ENCODE measurements at regions not wholly inside any gene's neighbourhood (a gene's known extent, or its start where the extent isn't known, plus 50 kb on each side); places are given as distances from the start of the nearest gene placed in this dataset.
A peak's percentile ranks its signal among the peaks of the same experiment; 100 is the strongest.

GRCh38 chr6:5936140-5936539 lies 70.6 kb downstream of the NRN1 start:
- Histone ChIP-seq H3K4me3 (ENCODE audit: low read length in 3 of 3) (no peak overlapping the region), H3K27me3 (ENCODE audit: control insufficient read depth in 3 of 3, insufficient read depth in 3 of 3, low read length in 3 of 3) (peaks cover 0 to 2% (median 0%) of the 10 kb centered on the region in 3 donors), H3K4me1 (ENCODE audit: control insufficient read depth in 3 of 3, insufficient read depth in 3 of 3, low read length in 3 of 3) (peaks cover 3 to 14% (median 4%) of the 10 kb centered on the region in 3 donors), H3K27ac (ENCODE audit: low read depth, low read length) (no peak overlapping the region), H3K36me3 (ENCODE audit: control insufficient read depth in 3 of 3, insufficient read depth in 3 of 3, low read length in 3 of 3) (no peaks in the 10 kb centered on the region), H3K9ac (ENCODE audit: low read depth in 1 of 3, low read length in 3 of 3) (no peak overlapping the region), H3K9me3 (ENCODE audit: control insufficient read depth in 3 of 3, low read length in 3 of 3) (peaks cover 0 to 8% (median 2%) of the 10 kb centered on the region in 3 donors)

DNA sequence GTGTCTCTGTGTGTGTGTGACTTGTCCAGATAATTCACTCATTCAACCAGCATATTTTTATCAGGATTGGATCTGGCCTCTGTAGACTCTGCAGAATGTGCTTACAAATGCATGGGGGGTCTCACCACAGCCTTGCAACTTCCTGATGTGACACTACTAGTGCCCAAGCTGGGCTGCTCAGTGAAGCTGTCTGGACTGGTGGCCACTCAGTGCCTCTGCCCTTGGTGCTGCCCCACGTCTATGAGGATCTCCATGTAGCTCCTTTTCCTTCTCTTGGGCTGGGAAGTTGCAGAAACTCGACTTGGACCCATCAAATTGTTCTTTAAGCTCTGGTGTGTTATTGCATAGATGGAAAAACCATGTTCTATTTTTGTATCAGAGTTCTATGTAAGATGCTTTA lies 75.8 kb downstream of the NRN1 start:
- Histone ChIP-seq H3K27ac (ENCODE audit: low read depth, low read length) (no peak overlapping the region), H3K27me3 (ENCODE audit: control insufficient read depth in 3 of 3, insufficient read depth in 3 of 3, low read length in 3 of 3) (peaks cover 0 to 3% (median 0%) of the 10 kb centered on the region in 3 donors), H3K9ac (ENCODE audit: low read depth in 1 of 3, low read length in 3 of 3) (no peak overlapping the region), H3K4me3 (ENCODE audit: low read length in 3 of 3) (no peak overlapping the region), H3K36me3 (ENCODE audit: control insufficient read depth in 3 of 3, insufficient read depth in 3 of 3, low read length in 3 of 3) (no peaks in the 10 kb centered on the region), H3K4me1 (ENCODE audit: control insufficient read depth in 3 of 3, insufficient read depth in 3 of 3, low read length in 3 of 3) (no peaks in the 10 kb centered on the region), H3K9me3 (ENCODE audit: control insufficient read depth in 3 of 3, low read length in 3 of 3) (peaks cover 4 to 8% (median 6%) of the 10 kb centered on the region in 3 donors)

DNA sequence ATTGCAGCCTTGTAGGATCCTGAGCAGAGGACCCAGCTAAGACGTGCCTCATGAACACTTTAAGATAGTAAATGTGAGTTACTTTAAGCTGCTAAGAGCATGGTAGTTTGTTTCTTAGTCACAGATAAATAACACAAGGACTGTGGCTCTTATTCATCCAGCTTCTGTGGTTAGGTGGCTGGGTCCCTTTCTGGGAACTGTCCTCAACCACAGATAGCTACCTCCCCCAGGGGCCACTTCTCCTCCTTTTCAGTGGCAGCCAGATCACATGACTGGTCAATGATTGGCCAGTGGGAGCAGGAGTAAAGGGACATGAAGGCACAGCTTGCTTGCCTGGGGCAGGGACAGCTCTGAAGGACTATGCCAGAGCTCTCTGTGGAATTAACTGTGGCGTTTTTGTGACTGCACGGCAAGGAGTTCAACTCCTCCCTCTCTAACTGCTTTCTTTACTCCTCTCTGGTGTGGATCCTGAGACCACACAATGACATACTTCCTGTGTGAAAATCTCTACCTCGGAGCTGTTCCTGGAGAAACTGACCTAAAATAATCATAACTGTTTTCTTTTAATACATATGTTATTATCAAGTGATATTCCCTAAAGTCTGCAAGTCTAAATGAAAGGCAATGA lies 76.5 kb downstream of the NRN1 start:
- H3K27ac ChIP-seq (ENCODE audit: low read depth, low read length), result no peak overlapping the region
- H3K9ac ChIP-seq (ENCODE audit: low read depth in 1 of 3, low read length in 3 of 3), result no peak overlapping the region
- H3K36me3 ChIP-seq (ENCODE audit: control insufficient read depth in 3 of 3, insufficient read depth in 3 of 3, low read length in 3 of 3), result no peaks in the 10 kb centered on the region
- H3K9me3 ChIP-seq (ENCODE audit: control insufficient read depth in 3 of 3, low read length in 3 of 3), result peaks cover 4 to 8% (median 6%) of the 10 kb centered on the region in 3 donors
- H3K4me3 ChIP-seq (ENCODE audit: low read length in 3 of 3), result no peak overlapping the region
- H3K27me3 ChIP-seq (ENCODE audit: control insufficient read depth in 3 of 3, insufficient read depth in 3 of 3, low read length in 3 of 3), result peaks cover 0 to 3% (median 0%) of the 10 kb centered on the region in 3 donors
- H3K4me1 ChIP-seq (ENCODE audit: control insufficient read depth in 3 of 3, insufficient read depth in 3 of 3, low read length in 3 of 3), result no peaks in the 10 kb centered on the region

DNA sequence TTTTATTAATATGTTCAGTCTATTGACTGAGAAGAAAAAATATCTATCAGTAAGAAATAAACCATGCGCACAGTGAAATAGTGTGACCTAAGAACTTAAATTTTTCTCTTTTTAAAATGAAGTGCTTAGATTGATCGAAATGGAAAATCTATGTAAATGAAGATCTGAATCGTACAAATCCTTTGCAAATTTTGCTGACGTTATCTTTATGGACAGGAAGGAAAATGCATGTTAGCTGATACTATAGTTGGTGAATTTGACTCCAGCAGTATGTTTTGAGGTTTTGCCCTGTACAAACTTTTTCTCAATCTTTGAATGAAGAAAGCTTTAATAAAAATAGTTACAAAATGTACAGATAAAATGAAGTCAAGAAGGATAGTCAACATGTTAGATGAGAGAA lies 82.9 kb downstream of the NRN1 start:
- H3K9ac ChIP-seq (ENCODE audit: low read depth in 1 of 3, low read length in 3 of 3), result no peak overlapping the region
- no peaks in the 10 kb centered on the region for H3K36me3 ChIP-seq (ENCODE audit: control insufficient read depth in 3 of 3, insufficient read depth in 3 of 3, low read length in 3 of 3)
- H3K27ac ChIP-seq (ENCODE audit: low read depth, low read length), result no peak overlapping the region
- no peak overlapping the region for H3K4me3 ChIP-seq (ENCODE audit: low read length in 3 of 3)
- H3K27me3 ChIP-seq (ENCODE audit: control insufficient read depth in 3 of 3, insufficient read depth in 3 of 3, low read length in 3 of 3), result peaks cover 0 to 5% (median 0%) of the 10 kb centered on the region in 3 donors
- no peaks in the 10 kb centered on the region for H3K4me1 ChIP-seq (ENCODE audit: control insufficient read depth in 3 of 3, insufficient read depth in 3 of 3, low read length in 3 of 3)
- peaks cover 0 to 2% (median 0%) of the 10 kb centered on the region in 3 donors for H3K9me3 ChIP-seq (ENCODE audit: control insufficient read depth in 3 of 3, low read length in 3 of 3)

DNA sequence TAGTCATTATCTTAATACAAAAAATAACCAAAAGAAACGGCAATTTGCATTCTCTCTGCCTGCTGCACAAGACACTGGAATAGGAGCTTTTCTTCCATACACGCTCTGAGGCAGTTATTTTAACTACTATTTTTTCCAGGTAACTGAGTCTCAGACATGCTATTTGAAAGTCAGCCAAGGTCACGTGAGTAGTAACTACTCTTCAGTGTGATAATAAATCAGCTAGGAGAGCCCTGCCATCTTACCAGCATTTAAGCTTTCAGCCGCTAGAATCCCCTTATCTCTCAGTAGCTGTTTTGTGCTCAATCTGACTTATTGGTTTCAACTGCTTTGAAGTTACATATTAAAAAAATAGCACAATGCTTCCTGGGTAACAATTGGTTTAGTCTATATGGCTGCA lies 84.5 kb downstream of the NRN1 start:
- Histone ChIP-seq H3K9me3 (ENCODE audit: control insufficient read depth in 3 of 3, low read length in 3 of 3) (peaks cover 0 to 2% (median 0%) of the 10 kb centered on the region in 3 donors), H3K27ac (ENCODE audit: low read depth, low read length) (no peak overlapping the region), H3K4me1 (ENCODE audit: control insufficient read depth in 3 of 3, insufficient read depth in 3 of 3, low read length in 3 of 3) (no peaks in the 10 kb centered on the region), H3K9ac (ENCODE audit: low read depth in 1 of 3, low read length in 3 of 3) (no peak overlapping the region), H3K4me3 (ENCODE audit: low read length in 3 of 3) (no peak overlapping the region), H3K36me3 (ENCODE audit: control insufficient read depth in 3 of 3, insufficient read depth in 3 of 3, low read length in 3 of 3) (no peaks in the 10 kb centered on the region), H3K27me3 (ENCODE audit: control insufficient read depth in 3 of 3, insufficient read depth in 3 of 3, low read length in 3 of 3) (peaks cover 0 to 5% (median 0%) of the 10 kb centered on the region in 3 donors)

DNA sequence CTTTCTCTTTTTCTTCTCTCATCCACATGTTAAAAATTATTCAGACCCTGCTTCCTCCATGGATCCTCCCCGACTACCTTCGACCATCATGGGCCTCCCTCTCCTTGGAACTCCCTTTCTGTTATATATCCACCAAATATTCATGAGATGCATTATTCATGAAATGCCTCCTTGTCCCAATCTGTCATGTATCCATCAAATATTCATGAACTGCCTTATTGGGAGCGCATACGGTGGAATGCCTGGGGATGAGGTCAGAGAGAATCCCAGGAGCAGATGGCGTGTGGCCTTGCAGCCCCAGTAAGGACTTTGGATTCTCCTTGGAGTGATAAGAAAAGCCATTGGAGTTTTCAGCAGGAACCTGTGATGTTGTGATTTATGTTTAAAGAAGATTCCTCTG lies 97.0 kb downstream of the NRN1 start:
- H3K9me3 ChIP-seq (ENCODE audit: control insufficient read depth in 3 of 3, low read length in 3 of 3), result no peaks in the 10 kb centered on the region
- peaks cover 11 to 13% (median 11%) of the 10 kb centered on the region in 3 donors for H3K4me1 ChIP-seq (ENCODE audit: control insufficient read depth in 3 of 3, insufficient read depth in 3 of 3, low read length in 3 of 3)
- H3K27ac ChIP-seq (ENCODE audit: low read depth, low read length), result no peak overlapping the region
- H3K27me3 ChIP-seq (ENCODE audit: control insufficient read depth in 3 of 3, insufficient read depth in 3 of 3, low read length in 3 of 3), result no peaks in the 10 kb centered on the region
- H3K9ac ChIP-seq (ENCODE audit: low read depth in 1 of 3, low read length in 3 of 3), result no peak overlapping the region
- no peak overlapping the region for H3K4me3 ChIP-seq (ENCODE audit: low read length in 3 of 3)
- H3K36me3 ChIP-seq (ENCODE audit: control insufficient read depth in 3 of 3, insufficient read depth in 3 of 3, low read length in 3 of 3), result no peaks in the 10 kb centered on the region

DNA sequence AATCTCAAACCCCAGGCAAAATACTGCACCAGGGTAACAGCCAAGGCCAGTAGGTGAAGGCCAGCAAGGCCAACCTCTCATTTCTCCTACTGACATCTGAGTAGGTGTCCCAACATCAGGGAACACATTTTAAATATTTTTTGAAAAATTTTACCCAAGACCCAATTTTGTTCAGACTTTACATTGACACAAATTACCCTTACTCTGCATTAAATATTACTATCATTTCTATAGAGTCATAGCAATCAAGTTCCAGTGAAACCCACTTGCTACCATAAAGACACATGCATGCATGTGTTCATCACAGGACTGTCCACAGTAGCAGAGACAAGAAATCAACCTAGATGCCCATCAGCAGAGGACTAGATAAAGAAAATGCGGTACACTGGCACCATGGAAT lies 99.9 kb downstream of the NRN1 start:
- Histone ChIP-seq H3K9ac (ENCODE audit: low read depth in 1 of 3, low read length in 3 of 3) (no peak overlapping the region), H3K36me3 (ENCODE audit: control insufficient read depth in 3 of 3, insufficient read depth in 3 of 3, low read length in 3 of 3) (no peaks in the 10 kb centered on the region), H3K27me3 (ENCODE audit: control insufficient read depth in 3 of 3, insufficient read depth in 3 of 3, low read length in 3 of 3) (no peaks in the 10 kb centered on the region), H3K4me3 (ENCODE audit: low read length in 3 of 3) (no peak overlapping the region), H3K27ac (ENCODE audit: low read depth, low read length) (no peak overlapping the region), H3K9me3 (ENCODE audit: control insufficient read depth in 3 of 3, low read length in 3 of 3) (no peaks in the 10 kb centered on the region), H3K4me1 (ENCODE audit: control insufficient read depth in 3 of 3, insufficient read depth in 3 of 3, low read length in 3 of 3) (peaks cover 11 to 14% (median 12%) of the 10 kb centered on the region in 3 donors)

- H3K4me1 ChIP-seq (ENCODE audit: control insufficient read depth in 3 of 3, insufficient read depth in 3 of 3, low read length in 3 of 3), result peaks cover 11 to 14% (median 12%) of the 10 kb centered on the region in 3 donors
- H3K27ac ChIP-seq (ENCODE audit: low read depth, low read length), result peak overlapping the region; percentile 17
- no peaks in the 10 kb centered on the region for H3K9me3 ChIP-seq (ENCODE audit: control insufficient read depth in 3 of 3, low read length in 3 of 3)
- no peaks in the 10 kb centered on the region for H3K27me3 ChIP-seq (ENCODE audit: control insufficient read depth in 3 of 3, insufficient read depth in 3 of 3, low read length in 3 of 3)
- no peaks in the 10 kb centered on the region for H3K36me3 ChIP-seq (ENCODE audit: control insufficient read depth in 3 of 3, insufficient read depth in 3 of 3, low read length in 3 of 3)
- H3K4me3 ChIP-seq (ENCODE audit: low read length in 3 of 3), result no peak overlapping the region
- H3K9ac ChIP-seq (ENCODE audit: low read depth in 1 of 3, low read length in 3 of 3), result no peak overlapping the region
Measured at GRCh38 chr6:5906340-5906670, 100.4 kb downstream of the NRN1 start.

DNA sequence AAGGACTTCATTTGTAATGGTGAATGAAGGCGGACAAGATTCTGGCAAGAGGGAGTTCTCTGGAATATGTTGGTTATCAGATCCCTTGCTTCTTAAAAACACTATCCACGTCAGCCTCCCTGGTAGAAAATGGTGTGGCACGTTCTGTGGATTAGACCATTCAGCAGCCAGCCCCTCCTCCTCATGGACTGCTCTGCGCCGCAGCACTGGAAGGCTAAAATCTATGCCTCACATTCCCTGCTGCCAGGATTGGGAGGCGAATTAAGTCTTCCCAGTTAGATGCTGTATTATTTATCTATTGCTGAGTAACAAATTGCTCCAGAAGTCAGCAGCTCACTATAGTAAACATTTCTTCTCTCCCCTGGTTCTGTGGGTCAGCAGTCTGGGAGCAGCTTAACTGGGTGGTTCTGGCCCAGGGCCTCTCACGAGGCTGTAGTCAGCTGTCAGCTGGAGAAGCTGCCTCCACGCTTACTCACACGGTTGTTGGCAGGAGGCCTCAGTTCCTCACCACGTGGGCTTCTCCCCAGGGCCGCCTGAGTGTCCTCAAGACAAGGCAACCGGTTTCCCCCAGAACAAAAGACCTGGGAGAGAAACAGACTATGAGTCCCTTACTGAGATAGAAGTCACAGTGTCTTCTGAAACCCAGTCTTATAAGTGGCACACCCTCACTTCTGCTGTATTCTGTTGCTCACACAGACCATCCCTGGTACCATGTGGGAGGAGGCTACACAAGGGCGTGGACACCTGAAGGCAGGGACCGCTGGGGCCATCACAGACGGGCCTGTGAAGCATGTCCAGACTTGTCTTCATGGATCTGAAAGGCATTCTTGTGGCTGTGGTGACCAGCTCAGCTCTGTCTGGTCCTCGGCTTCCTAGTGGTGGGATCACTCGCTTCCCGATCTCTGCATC lies 101.0 kb downstream of the NRN1 start:
- H3K27me3 ChIP-seq (ENCODE audit: control insufficient read depth in 3 of 3, insufficient read depth in 3 of 3, low read length in 3 of 3), result no peaks in the 10 kb centered on the region
- H3K4me1 ChIP-seq (ENCODE audit: control insufficient read depth in 3 of 3, insufficient read depth in 3 of 3, low read length in 3 of 3), result peaks cover 11 to 14% (median 12%) of the 10 kb centered on the region in 3 donors
- no peaks in the 10 kb centered on the region for H3K36me3 ChIP-seq (ENCODE audit: control insufficient read depth in 3 of 3, insufficient read depth in 3 of 3, low read length in 3 of 3)
- no peaks in the 10 kb centered on the region for H3K9me3 ChIP-seq (ENCODE audit: control insufficient read depth in 3 of 3, low read length in 3 of 3)
- H3K27ac ChIP-seq (ENCODE audit: low read depth, low read length), result peak overlapping the region; percentile 48
- no peak overlapping the region for H3K4me3 ChIP-seq (ENCODE audit: low read length in 3 of 3)
- H3K9ac ChIP-seq (ENCODE audit: low read depth in 1 of 3, low read length in 3 of 3), result no peak overlapping the region

GRCh38 chr6:5904532-5904931 lies 102.2 kb downstream of the NRN1 start:
- Histone ChIP-seq H3K27ac (ENCODE audit: low read depth, low read length) (no peak overlapping the region), H3K9ac (ENCODE audit: low read depth in 1 of 3, low read length in 3 of 3) (no peak overlapping the region), H3K36me3 (ENCODE audit: control insufficient read depth in 3 of 3, insufficient read depth in 3 of 3, low read length in 3 of 3) (no peaks in the 10 kb centered on the region), H3K9me3 (ENCODE audit: control insufficient read depth in 3 of 3, low read length in 3 of 3) (no peaks in the 10 kb centered on the region), H3K27me3 (ENCODE audit: control insufficient read depth in 3 of 3, insufficient read depth in 3 of 3, low read length in 3 of 3) (no peaks in the 10 kb centered on the region), H3K4me1 (ENCODE audit: control insufficient read depth in 3 of 3, insufficient read depth in 3 of 3, low read length in 3 of 3) (peaks cover 11 to 14% (median 12%) of the 10 kb centered on the region in 3 donors), H3K4me3 (ENCODE audit: low read length in 3 of 3) (no peak overlapping the region)

All from skeletal muscle tissue (tissue), 3 donors.